COLO668 (cell line): ENCODE measurements at regions not wholly inside any gene's neighbourhood (a gene's known extent, or its start where the extent isn't known, plus 50 kb on each side); places are given as distances from the start of the nearest gene placed in this dataset.

Source experiments
- DNase-seq: peaks from one replicate; lab custom pipeline; 2025; ENCODE audit not compliant: unreplicated experiment; lab: John Stamatoyannopoulos, UW

- DNase-seq, result no peak
Measured at GRCh38 chr13:34037636-34038540, 219.9 kb downstream of the RFC3 start.

- no peak for DNase-seq
Measured at GRCh38 chr13:34038541-34039068, 220.7 kb downstream of the RFC3 start.

DNA sequence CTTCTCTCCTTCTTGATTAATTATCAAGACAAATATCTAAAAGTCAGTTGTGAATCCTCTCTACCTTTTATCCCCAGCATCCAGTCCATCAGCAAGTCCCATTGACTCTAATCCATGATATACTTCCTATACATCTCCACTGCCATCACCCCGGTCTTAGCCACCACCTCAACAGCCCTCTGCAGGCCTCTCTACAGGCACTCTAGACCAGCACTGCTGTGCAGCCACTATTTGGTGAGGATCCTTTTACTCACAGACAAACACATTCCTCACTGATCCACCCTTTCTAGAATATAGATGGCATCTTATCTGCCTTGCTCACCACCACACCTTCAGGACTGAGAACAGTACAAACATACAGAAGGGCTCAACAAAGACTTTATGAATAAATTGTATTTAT, 221.7 kb downstream of the RFC3 start:
- no peak for DNase-seq

DNA sequence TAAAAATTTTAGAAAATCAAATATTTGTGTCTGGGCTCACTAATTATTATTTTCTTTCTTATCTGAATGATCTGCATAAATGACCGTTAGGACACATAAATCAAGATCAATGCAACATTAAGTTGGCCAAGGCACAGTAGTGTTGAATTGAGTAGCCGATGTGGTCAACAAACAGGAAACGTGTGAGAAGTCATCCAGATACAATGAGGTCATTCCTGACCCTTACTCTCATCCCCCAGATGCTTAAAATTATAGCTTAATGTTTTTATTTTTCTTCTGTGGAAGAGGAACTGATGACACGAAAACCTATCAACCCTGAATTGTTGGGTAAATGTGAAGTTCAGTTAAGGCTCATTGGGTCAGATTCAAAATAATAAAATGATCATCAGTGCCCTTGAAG, 222.9 kb downstream of the RFC3 start:
- DNase-seq, result no peak

GRCh38 chr13:34044041-34044440, 226.1 kb downstream of the RFC3 start:
- DNase-seq, result no peak

DNA sequence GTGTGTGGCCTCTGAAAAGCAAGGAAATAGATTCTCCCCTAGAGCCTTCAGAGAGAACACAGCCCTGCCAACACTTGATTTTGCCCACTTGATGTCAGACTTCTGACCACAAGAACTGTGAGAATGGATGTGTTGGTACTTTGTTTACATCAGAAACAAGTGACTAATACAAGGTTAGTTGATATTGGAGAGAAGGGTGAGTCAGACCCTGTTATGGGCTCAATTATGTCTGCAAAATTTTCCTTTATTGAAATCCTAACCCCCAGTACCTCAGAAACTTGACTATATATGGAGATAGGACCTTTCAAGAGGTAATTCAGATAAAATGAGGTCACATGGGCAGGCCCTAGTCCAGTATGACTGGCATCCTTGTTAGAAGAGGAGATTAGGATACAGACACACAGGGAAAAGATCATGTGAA, 226.7 kb downstream of the RFC3 start:
- no peak for DNase-seq

DNA sequence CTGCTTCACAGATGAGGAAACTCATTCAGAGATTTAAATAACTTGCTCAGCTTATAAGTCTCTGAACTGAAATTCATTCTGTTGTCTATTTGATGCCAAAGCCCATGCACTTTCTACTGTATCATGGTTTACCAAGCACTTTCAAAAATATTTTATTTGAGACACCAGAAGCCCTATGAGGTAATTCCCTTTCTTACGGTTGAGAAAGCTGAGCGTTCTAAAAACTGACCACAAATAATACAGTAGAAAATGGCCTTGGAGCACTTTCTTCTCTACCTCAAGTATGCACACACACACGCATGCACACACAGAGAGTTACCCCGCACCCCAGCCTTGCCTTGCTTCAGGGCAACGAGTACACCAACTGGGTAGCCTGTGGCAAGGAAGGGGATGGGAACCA, 228.5 kb downstream of the RFC3 start:
- DNase-seq, result no peak

DNA sequence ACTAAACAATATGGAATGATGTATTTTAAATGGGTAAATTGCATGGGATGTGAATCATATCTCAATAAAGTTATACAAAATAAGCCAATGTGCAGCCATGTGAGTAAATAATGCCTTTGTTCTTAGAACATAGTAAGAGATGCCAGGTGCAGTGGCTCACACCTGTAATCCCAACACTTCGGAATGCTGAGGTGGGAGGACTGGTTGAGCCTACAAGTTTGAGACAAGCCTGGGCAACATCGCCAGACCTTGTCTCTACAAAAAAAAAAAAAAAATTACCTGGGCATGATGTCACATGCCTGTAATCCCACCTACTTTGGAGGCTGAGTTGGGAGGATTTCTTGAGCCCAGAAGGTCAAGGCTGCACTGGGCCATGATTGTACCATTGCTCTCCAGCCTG, 230.7 kb downstream of the RFC3 start:
- DNase-seq, result no peak

- no peak for DNase-seq
Measured at GRCh38 chr13:34056733-34057258, 238.8 kb downstream of the RFC3 start.

- no peak for DNase-seq
Measured at GRCh38 chr13:34064456-34065205, 246.7 kb downstream of the RFC3 start.

DNA sequence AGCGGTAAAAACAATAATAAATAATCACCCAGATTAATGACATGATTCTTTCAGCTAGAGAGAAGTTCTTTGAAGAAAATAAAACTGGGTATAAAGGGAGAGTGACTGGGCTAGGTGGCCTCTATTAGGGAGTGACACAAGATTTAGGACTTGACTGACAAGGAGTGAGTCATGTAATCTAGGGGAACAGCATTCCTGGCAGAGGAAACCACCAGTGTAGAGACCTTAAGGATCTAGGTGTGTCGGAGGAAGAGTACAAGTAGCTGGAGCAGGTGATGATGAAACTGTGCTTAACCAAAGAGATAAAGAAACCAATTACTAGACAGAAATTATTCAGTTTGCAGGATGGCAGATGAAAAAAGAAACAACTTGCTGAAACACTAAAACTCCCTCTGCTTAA, 248.0 kb downstream of the RFC3 start:
- DNase-seq, result no peak

GRCh38 chr13:34066344-34066743, 248.4 kb downstream of the RFC3 start:
- DNase-seq, result no peak

DNA sequence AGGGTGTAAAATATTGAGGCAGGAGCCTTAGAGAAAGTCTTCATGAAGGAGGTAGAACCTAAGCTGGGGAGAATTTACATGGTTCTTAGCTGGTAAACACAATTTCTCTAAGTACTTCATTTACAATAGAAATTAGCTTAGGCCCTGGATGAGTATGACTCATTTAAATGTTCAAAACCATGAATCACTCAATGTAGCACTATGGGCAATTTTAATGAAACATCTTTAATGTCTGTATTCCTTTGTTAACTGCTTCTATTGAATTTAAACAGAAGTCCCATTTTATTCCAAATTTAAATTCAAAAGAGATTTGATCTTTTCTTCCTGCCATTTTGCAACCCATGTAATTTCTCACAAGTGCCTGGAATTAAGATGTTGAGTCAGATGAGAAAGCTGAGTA, 252.1 kb downstream of the RFC3 start:
- DNase-seq, result no peak

- no peak for DNase-seq
Measured at GRCh38 chr13:34070544-34071303, 252.8 kb downstream of the RFC3 start.

- no peak for DNase-seq
Measured at GRCh38 chr13:34076319-34076718, 258.4 kb downstream of the RFC3 start.

- DNase-seq, result no peak
Measured at GRCh38 chr13:34076943-34077703, 259.2 kb downstream of the RFC3 start.

GRCh38 chr13:34078334-34078999, 260.5 kb downstream of the RFC3 start:
- no peak for DNase-seq

GRCh38 chr13:34085204-34085603, 267.3 kb downstream of the RFC3 start:
- DNase-seq, result no peak

- no peak for DNase-seq
Measured at GRCh38 chr13:34086281-34086680, 268.3 kb downstream of the RFC3 start.

GRCh38 chr13:34087791-34088190, 269.8 kb downstream of the RFC3 start:
- DNase-seq, result no peak
